LNCaP clone FGC (cell line): ENCODE measurements at regions not wholly inside any gene's neighbourhood (a gene's known extent, or its start where the extent isn't known, plus 50 kb on each side); places are given as distances from the start of the nearest gene placed in this dataset.
"Not testable (repeated sequence)": the region's sequence is repeated elsewhere in the genome, so short reads cannot be mapped to it uniquely, and the experiment has no call there.

Experiments
- DNase-seq: peaks from one replicate; pipeline ENCODE4 v3.0.0-alpha.2; 2011; ENCODE audit warnings: low read depth
- H3K4me3 ChIP-seq: 2 replicates; pipeline ENCODE4 v1.5.1; 2011; ENCODE audit warnings: mild to moderate bottlenecking, low read depth, low read length, control low read depth
- TF ChIP-seq, protein P1 (sequence below): IDR thresholded peaks from 2 replicates; pipeline ENCODE4 v1.5.1; 2012; ENCODE audit warnings: mild to moderate bottlenecking; ENCODE audit not compliant: control insufficient read depth, insufficient read depth; ENCODE audit errors: extremely low read depth

DNA sequence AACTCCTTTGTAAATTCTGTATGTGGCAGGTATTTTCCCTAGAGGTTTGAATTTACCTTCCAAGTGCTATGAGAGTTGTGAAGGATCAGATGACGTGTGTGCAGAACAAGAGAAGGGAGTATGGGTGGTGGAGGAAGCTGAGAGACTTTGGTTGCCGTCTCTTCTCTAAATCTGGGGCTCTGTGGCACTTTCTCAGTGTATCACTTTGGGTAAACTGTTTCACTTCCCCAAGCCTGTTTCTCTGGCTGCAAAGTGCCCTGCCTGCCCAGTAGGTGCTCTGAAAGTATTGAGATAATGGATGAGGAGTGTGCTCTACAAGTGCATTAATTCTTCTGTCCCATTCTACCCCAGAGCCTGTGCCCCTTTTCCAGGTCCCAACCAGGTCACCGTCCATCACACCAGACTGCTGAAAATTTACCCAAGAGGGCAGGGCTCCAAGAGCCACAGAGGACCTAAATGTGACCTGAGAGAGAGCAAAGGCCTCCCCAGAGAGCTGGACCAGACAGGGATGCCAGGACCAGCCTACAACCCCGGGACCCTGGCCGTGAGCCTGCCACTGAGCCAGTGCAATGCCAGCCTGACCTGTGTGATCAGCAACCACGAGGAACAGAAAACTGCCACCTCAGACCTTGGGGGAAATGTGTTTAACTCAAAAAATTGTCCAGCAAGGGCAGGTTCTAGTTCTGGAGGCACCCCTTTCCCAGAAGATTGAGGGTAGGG is 131.6 kb upstream of the ETV3 start:
- DNase-seq: no peak
- TF ChIP-seq, protein P1, sequence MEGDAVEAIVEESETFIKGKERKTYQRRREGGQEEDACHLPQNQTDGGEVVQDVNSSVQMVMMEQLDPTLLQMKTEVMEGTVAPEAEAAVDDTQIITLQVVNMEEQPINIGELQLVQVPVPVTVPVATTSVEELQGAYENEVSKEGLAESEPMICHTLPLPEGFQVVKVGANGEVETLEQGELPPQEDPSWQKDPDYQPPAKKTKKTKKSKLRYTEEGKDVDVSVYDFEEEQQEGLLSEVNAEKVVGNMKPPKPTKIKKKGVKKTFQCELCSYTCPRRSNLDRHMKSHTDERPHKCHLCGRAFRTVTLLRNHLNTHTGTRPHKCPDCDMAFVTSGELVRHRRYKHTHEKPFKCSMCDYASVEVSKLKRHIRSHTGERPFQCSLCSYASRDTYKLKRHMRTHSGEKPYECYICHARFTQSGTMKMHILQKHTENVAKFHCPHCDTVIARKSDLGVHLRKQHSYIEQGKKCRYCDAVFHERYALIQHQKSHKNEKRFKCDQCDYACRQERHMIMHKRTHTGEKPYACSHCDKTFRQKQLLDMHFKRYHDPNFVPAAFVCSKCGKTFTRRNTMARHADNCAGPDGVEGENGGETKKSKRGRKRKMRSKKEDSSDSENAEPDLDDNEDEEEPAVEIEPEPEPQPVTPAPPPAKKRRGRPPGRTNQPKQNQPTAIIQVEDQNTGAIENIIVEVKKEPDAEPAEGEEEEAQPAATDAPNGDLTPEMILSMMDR: no peak
- no peak overlapping the region for H3K4me3 ChIP-seq

DNA sequence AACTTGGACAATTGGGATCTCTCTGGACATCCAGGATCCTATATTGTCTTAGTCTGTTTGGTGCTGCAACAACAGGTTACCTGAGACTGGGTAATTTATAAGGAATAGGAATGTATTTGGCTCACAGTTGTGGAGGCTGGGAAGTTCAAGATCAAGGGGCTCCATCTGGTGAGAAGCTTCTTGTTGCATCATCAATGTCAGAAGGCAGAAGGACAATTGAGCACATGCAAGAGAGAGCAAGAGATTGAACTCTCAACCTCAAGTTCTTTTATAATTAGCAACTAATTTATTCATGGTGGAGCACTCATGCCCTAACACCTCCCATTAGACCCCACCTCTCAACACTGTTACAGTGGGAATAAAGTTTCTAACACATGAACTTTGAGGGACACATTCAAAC is 124.7 kb upstream of the ETV3 start:
- no peak for DNase-seq
- TF ChIP-seq, protein P1: no peak
- no peak overlapping the region for H3K4me3 ChIP-seq

DNA sequence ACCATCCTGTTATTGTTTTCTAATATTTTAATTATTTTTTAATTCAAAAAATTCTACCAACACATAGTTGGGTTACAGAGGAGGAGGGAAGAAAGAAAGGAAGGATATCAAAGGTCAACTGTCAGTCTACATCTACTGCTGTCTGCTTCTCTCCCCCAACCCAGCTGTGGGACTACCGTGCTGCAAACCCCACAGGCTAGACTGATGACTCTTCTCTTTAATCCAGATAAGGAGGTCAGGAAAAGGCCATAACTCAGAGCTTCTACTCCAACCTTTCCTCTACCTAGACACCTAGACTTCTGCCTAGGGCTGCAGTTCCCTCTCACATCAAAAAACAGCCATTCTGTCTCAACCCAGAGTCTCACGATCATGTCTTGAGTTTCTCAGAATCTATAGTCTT is 124.2 kb upstream of the ETV3 start:
- DNase-seq: no peak
- TF ChIP-seq, protein P1: no peak
- no peak overlapping the region for H3K4me3 ChIP-seq

DNA sequence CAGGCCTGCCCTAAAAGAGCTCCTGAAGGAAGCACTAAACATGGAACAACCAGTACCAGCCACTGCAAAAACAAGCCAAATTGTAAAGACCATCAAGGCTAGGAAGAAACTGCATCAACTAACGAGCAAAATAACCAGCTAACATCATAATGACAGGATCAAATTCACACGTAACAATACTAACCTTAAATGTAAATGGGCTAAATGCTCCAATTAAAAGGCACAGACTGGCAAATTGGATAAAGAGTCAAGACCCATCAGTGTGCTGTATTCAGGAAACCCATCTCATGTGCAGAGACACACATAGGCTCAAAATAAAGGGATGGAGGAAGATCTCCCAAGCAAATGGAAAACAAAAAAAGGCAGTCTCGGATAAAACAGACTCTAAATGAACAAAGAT is 117.7 kb upstream of the ETV3 start:
- H3K4me3 ChIP-seq, DNase-seq: not testable (repeated sequence)

DNA sequence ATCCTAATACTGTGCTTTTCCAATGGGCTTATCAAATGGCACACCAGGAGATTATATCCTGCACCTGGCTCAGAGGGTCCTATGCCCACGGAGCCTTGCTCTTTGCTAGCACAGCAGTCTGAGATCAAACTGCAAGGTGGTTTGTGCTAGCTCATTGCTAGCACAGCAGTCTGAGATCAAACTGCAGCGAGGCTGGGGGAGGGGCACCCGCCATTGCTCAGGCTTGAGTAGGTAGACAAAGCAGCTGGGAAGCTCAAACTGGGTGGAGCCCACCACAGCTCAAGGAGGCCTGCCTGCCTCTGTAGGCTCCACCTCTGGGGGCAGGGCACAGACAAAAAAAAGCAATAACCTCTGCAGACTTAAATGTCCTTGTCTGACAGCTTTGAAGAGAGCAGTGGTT is 116.0 kb upstream of the ETV3 start:
- DNase-seq, H3K4me3 ChIP-seq: not testable (repeated sequence)

DNA sequence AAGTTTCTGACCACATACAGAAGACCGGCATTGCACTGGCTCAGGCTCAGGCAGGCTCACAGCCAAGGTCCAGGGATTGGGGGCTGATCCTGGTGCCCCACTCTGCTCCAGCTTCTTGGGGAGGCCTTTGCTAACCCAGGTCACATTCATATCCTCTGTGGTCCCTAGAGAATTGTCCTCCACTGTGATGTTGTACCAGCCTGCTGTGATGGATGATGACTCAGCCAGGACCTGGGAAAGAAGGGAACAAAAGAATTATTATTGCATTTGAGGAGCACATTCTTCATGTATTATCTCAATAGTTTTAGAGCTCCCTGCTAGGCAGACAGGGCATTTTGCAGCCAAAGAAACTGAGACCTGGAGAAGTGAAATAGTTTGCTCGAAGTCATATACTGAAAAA is 114.3 kb upstream of the ETV3 start:
- H3K4me3 ChIP-seq: no peak overlapping the region
- TF ChIP-seq, protein P1: no peak
- no peak for DNase-seq

DNA sequence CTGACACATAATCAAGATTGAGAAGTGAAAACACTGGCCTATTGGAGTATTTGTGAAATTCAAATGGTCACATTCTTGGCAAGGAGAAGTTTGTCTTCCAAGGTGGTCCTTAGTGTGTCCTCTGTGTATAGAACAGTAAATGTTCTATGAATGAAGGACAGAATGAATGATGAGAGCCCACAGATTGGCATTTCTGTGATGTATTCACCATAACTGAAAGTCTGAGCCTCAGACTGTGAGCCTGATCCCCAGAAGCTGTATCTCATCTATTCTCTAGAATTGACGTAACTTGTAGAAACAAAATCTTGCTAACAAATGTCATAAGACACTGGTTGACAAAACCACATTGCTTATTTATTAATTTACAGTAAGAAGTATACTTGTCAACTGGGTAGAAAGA is 111.5 kb upstream of the ETV3 start:
- no peak for DNase-seq
- no peak overlapping the region for H3K4me3 ChIP-seq
- TF ChIP-seq, protein P1: no peak

DNA sequence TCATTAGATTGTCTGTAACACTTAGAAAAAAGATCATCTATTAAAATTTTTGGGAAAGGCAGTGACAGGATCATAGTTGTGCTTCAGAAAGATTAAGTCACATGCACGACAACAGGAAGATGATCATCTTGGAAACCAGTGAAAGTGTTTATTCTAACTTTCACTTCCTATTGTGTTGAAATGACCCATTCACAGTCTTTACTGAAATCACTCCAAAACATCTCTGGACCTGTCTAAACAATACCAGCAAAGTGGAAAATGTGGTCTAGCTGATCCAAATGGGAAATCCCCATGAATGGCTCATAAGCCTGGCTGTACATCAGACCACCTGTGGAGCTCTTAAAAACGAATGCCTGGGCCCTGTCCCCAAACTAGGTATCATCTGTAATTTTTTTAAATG is 111.1 kb upstream of the ETV3 start:
- TF ChIP-seq, protein P1: no peak
- no peak for DNase-seq
- H3K4me3 ChIP-seq: no peak overlapping the region

DNA sequence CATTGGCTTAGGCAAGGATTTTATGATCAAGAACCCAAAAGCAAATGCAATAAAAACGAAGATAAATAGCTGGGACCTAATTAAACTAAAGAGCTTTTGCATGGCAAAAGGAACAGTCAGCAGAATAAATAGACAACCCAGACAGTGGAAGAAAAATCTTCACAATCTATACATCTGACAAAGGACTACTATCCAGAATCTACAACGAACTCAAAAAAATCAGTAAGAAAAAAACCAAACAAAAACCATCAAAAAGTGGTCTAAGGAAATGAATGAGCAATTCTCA is 109.5 kb upstream of the ETV3 start:
- not testable (repeated sequence) for DNase-seq, H3K4me3 ChIP-seq
